ENCODE measurements at regions not wholly inside any gene's neighbourhood (a gene's known extent, or its start where the extent isn't known, plus 50 kb on each side); places are given as distances from the start of the nearest gene placed in this dataset.
"Not testable (repeated sequence)": the region's sequence is repeated elsewhere in the genome, so short reads cannot be mapped to it uniquely, and the experiment has no call there.

- in situ Hi-C loops (cut with MboI; ENCODE audit: low sequenced_read_pairs): no loop called here
These were observed 49.9 kb upstream of the WNT7B start for GRCh38 chr22:46026899-46027210.

GRCh38 chr22:46027211-46028105, 50.5 kb upstream of the WNT7B start:
- in situ Hi-C loops (cut with MboI; ENCODE audit: low sequenced_read_pairs): no loop called here

GRCh38 chr22:46028106-46028991, 51.4 kb upstream of the WNT7B start:
- in situ Hi-C loops (cut with MboI; ENCODE audit: low sequenced_read_pairs): no loop called here

GRCh38 chr22:46029036-46029435, 52.1 kb upstream of the WNT7B start:
- in situ Hi-C loops (cut with MboI; ENCODE audit: low sequenced_read_pairs): no loop called here

GRCh38 chr22:46029574-46030200, 52.7 kb upstream of the WNT7B start:
- in situ Hi-C loops (cut with MboI; ENCODE audit: low sequenced_read_pairs): no loop called here

- in situ Hi-C loops (cut with MboI; ENCODE audit: low sequenced_read_pairs): no loop called here
These were observed 53.4 kb upstream of the WNT7B start for GRCh38 chr22:46030231-46030880.

GRCh38 chr22:46031066-46031465, 54.1 kb upstream of the WNT7B start:
- in situ Hi-C loops (cut with MboI; ENCODE audit: low sequenced_read_pairs): no loop called here

- in situ Hi-C loops (cut with MboI; ENCODE audit: low sequenced_read_pairs): no loop called here
These were observed 54.6 kb upstream of the WNT7B start for GRCh38 chr22:46031557-46031956.

GRCh38 chr22:46031965-46032851, 55.2 kb upstream of the WNT7B start:
- in situ Hi-C loops (cut with MboI; ENCODE audit: low sequenced_read_pairs): no loop called here

GRCh38 chr22:46033256-46034200, 56.6 kb upstream of the WNT7B start:
- in situ Hi-C loops (cut with MboI; ENCODE audit: low sequenced_read_pairs): no loop called here

GRCh38 chr22:46034480-46034879, 57.5 kb upstream of the WNT7B start:
- in situ Hi-C loops (cut with MboI; ENCODE audit: low sequenced_read_pairs): not testable (repeated sequence)

- in situ Hi-C loops (cut with MboI; ENCODE audit: low sequenced_read_pairs): no loop called here
These were observed 58.4 kb upstream of the WNT7B start for GRCh38 chr22:46035380-46035741.

GRCh38 chr22:46035742-46036557, 59.0 kb upstream of the WNT7B start:
- in situ Hi-C loops (cut with MboI; ENCODE audit: low sequenced_read_pairs): no loop called here

GRCh38 chr22:46036558-46037408, 59.8 kb upstream of the WNT7B start:
- in situ Hi-C loops (cut with MboI; ENCODE audit: low sequenced_read_pairs): no loop called here

GRCh38 chr22:46038174-46038487, 61.2 kb upstream of the WNT7B start:
- in situ Hi-C loops (cut with MboI; ENCODE audit: low sequenced_read_pairs): no loop called here

GRCh38 chr22:46038516-46039430, 61.8 kb upstream of the WNT7B start:
- in situ Hi-C loops (cut with MboI; ENCODE audit: low sequenced_read_pairs): no loop called here
